ENCODE measurements at regions not wholly inside any gene's neighbourhood (a gene's known extent, or its start where the extent isn't known, plus 50 kb on each side); places are given as distances from the start of the nearest gene placed in this dataset. TPM values are rescaled to one million over a fixed set of nuclear protein-coding genes. Genes with fewer than 3 reads are reported as not detected.
"Not testable (repeated sequence)": the region's sequence is repeated elsewhere in the genome, so short reads cannot be mapped to it uniquely, and the experiment has no call there.

- peak; percentile 2 for DNase-seq
Measured at GRCh38 chr19:23470873-23471545, 75.7 kb upstream of the ZNF91 start.

GRCh38 chr19:23464349-23464748 is 69.1 kb upstream of the ZNF91 start:
- not testable (repeated sequence) for DNase-seq

GRCh38 chr19:23461120-23461519 is 65.8 kb upstream of the ZNF91 start:
- DNase-seq: no peak

- DNase-seq: no peak
Measured at GRCh38 chr19:23460656-23461055, 65.4 kb upstream of the ZNF91 start.

Small RNA genes lying in the stretch of these regions (small RNA-seq; reads per million reads assigned to genes)
- gene RPS27P29 (ENCODE audit: low replicate concordance): not detected

Measured in tongue (tissue), 2 donors.